Dermis blood vessel endothelial cell (primary cell): ENCODE measurements at regions not wholly inside any gene's neighbourhood (a gene's known extent, or its start where the extent isn't known, plus 50 kb on each side); places are given as distances from the start of the nearest gene placed in this dataset.

Experiments used
- DNase-seq: peaks from one replicate; pipeline ENCODE4 v3.0.0; 2010

DNA sequence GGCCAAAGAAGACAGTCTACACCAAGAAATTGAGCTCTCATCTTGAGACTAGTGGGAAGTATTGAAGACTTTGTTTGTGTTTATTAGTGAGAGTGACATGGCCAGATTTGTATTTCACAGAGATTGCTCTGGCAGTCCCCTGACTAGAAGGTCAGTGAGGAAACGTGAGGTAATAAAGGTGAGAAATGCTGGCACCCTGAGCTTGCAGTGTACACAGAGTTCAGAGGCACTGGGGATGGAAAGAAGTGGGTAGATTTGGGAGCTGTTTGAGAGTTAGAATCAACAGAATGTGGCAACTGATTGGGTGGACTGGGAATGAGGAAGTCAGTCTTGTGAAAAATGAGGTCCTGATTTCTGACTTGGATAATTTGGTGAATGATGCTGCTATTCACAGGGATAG, 336.9 kb downstream of the SNAPC1 start:
- no peak for DNase-seq

DNA sequence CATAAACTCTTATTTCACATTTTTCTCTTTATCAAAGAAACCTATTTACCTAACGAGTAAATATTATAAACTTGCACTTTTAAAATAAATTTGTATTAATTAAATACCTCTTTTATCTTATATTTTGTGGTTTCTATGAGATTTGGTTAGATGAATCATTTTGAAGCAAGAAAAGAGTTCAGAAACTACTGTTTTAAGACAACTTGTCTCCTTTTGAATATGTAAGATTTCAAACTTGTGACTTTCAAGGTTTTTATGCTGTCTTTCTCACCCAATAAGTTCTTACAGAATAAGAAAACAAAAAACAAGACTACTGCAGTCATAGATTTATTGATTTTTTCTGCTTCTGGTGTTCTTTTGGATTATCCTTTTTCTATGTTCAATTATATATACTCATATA, 339.0 kb downstream of the SNAPC1 start:
- DNase-seq = no peak

DNA sequence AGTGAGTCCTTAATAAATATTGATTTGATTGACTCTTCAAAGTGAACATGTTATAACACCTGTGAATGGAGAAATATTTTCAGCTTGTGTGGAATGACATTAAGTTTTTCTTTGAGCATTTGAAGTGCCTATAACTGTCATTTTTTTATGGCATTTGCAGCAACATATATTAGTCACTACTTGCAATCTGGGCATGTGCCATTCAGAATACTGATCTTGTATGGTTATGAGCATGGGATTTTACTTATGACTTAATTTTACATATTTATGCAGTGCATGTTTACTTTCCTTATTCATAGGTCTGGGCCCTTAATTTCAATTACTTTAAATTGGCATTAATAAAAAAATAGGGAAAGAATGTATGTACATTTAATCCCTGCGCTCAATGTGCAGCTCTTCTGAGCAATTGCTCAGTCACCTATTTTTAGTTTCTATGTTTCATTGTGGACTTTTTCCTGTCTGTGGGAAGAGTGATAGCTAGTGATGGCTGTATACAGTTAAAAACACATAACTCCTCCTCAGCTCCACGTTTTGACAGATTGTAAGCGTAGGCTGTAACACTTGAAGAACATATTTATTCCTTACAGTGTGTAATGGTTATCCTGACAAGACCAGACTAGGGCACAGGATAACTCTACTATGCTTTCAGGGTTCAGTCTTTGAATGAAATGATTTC, 339.6 kb downstream of the SNAPC1 start:
- DNase-seq = no peak

DNA sequence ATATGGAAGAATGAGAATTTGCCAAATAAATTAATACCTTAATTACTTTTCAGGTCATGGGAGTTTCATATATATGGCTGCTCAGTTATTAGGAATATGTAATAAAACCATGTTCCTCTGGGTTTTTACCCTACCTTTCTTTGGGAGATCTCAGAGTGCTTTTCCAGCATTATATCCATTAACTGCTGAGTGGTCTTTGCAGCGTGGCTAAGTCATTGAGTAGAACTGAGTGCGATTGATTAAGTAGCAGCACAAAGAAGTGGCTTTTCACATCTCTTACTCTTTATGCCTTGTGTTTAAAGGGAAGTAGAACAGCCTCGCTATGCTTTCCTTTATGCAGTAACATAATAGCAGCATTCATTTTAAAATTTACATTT, 340.1 kb downstream of the SNAPC1 start:
- DNase-seq = no peak

DNA sequence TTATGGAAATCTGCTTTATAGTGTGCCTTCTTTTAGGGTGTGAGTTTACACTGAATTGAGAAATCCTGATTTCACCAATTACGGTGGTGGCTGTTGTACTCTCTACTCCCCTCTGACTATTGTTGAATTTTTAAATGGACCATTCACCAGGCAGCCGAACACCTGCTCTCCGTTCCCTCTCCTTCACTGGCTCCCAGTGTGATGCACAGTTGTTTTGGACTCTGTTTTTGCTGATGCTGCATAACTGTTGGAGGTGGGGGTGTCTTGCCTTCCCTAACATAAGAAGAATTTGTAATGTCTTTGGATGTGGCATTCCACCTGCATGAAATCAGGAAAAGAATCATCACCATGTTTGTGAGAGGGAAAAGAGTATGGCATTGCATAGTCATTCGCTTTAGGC, 341.2 kb downstream of the SNAPC1 start:
- no peak for DNase-seq

DNA sequence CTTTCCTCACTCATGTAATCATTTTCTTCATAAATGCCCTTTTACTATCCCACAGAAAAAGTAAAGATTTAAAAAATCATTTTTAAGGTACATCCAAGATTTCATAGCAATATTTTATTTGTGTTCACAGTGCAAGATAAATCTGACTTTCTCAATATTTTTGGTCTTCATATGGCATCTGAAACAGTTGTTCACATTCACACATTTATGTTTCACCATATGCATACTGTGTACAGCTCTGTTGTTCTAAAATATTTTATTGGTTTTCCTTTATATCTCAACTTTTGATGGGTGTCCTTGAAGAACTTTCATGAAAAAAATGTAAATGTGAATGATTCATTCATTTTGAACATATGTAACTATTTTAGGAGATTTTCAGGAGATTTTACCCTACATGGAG, 348.7 kb downstream of the SNAPC1 start:
- DNase-seq = no peak

DNA sequence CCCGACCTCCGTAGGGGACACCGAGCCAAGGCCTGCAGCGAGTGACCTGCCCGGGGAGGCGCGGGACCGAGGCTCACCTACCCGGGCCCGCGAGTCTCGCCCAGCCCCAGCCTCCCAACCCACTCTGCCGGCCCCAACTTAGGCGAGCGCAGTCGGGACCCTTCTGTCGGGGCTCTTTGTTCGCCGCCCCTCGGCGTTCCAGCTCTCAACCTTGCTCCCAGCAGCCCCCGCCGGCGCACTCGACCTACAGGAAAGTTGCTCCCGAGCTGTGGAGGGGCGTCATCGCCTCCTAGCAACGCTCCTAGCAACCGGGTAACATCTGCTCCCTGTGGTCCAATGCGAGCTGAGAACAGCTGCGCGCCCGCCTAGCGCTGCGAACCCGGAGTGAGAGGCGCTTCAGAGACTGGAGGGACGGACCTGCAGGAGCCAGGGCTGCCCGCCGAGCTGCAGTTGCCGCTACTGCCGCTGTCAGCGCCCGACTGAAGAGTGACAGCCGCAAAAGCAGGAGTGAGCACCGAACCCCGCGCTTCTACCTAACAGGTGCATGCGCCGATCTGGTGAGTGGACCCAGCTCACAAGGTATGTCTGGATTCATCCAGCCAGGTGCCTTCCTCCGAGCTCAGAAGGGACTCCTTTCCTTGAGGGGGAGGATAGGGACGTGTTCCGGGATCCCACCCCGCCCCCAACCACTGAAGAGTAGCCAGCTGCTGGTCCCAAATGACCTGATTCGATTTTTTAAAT, 355.0 kb downstream of the SNAPC1 start:
- peak; percentile 54 for DNase-seq

DNA sequence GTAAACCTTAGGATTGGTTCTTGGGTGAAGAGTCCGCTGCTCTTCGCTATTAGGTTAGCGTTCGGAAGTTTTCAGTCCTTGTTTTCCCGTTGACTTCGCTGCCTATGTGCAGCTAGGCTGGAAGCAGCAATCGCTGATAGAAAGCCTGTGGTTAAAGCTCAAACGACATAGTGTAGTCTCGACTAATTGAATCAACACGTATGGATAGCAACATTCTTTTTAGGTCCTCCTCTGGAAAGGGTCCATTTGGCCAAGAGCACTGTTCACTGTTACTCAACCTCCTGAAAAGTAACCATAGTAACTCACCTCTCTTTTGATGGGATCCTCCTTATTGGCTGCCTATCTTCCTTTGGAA, 355.5 kb downstream of the SNAPC1 start:
- no peak for DNase-seq

DNA sequence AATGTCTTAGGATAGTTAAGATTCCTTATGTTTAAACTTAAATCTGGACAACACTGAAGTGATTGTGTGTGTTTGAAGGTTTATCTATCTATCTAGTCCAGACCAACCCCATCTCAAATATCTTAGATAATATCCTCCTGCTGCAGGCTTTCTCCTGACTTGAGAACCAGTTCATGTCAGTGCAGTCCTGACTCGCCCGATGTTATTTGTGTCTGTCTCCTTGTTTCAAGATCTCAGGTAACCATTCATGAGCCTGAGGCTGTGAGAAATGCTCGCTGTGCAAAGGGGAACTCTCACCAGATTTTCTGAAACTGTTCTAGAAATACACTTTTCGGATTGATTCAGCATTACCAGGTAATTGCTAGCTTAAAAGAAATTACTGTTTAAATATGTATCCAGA, 356.2 kb downstream of the SNAPC1 start:
- DNase-seq = no peak

DNA sequence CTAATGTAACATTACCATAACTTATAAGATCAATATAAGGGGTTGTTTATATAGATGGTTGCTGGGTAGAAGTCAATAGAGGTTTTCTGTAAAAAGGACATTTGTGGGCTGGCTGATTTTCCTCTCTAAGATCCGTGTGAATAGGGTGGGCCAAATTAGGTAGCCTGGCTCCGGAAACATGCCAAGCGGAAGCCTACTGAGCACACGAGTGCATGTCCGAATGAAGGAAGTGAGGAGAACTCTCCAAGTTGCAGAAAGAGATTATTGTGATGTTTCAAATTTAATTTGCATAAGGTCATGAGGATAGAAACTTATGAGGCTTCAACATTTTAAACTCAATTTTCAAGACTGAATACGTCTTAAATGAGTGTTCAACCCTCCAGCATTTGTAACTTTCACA, 356.7 kb downstream of the SNAPC1 start:
- DNase-seq = no peak

DNA sequence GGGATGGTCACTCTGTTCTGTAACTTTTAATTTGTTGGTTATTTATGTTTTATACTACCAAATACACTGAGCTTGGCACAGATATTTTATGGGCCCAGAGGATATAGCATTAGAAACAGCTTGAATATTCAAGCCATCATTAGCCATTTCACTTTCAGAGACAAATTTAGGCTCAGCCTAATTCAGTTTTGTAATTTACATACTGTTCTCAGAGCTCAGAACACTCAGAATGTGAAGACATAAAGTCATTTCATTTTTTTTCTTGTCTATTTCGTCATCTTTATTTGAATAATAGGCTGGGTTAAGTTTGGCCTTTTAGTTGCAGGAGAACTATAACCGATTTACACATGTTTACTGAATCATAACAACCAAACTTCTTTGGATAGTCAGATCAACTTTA, 361.7 kb downstream of the SNAPC1 start:
- DNase-seq = no peak

DNA sequence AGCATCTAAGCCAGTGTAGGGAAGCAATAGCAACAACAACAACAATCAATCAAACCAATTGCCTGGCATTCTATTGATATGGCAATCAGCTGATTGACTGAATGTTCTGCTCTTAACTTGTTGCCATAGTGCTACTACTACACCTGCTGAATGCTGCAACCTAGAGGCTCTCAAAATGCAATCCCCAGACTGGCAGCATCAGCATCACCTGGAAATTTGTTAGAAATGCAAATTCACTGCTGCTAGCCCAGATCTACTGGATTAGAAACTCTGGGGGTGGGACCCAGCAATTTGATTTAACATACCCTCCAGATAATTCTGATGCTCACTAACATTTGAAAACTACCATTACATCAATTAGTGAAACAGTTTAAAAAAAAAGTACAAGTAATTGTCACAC, 363.6 kb downstream of the SNAPC1 start:
- DNase-seq = no peak

DNA sequence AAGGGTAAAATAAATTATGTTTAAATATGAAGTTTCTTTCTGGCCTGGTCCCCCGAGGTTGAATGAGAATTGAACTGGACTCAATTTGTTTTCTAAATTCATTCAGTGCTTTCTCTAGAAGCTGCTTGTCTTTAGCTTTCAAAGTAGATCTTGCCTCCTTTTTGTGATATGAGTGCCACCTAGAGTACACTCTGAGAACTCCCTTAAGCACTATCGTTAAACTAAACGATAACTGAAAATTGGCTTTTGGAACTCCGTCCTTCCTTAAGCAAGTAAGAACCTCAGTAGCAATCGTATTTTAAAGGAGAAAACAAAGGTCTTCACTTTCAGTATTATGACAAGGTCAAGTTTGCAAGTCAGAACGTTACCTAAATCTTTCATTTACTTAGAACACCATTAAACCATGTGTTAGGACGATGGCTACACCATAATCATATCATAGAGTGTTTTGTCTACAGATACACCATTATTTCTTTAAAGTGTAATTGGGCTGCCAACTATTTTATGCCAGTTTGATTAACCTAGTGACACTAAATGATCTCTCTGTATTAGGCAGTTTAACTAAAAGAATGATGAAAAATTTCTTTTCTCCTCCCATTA, 364.8 kb downstream of the SNAPC1 start:
- peak; percentile 76 for DNase-seq

DNA sequence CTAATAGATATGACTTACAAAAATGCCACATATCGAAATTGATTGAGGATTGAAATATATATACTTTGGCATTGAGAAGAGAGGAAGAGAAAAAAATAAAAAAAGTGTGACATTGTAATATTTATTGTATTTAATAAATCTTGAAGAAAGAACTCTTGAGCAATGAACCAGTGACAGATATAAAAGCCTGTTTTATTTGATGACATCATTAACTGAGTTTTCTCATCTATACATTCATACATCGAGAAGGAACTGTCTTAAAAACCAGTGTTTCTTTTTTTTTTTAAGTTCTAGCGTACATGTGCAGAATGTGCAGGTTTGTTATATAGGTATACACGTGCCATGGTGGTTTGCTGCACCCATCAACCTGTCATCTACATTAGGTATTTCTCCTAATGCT, 368.2 kb downstream of the SNAPC1 start:
- DNase-seq = no peak

DNA sequence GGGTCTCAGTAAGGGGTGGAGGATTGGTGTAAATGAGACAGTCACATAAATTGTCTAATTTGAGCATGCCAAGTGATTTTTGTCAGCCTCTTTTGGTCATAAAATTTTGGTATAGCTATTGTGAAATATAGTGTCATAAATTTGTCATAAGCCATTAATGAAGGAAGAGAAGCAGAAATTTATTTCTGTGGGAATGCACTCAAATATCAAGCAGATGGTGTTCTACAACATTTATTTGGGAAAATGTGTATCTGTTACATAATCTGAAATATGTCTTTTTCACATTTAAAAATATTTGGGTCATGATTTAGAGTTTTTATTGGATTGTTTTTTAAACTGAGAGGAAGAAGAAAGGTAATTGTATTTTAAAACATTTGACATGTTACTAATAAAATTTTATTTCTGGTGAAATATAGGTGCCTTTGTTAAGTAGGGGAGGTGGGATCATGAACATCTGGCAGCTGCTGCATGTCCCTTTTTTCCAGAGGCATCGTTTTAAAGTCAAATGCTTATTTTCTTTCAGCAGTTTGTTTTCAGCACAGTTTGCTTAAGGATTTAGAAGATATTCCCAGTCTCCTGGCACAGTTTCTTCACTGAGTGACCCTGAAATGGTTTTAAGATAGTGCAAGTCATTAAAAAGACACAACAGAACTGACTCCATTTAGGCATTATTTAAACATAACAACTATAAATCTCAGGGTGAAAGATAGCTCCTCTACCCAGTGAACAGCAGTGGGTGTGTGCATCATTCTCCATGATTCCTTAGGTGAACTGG, 371.7 kb downstream of the SNAPC1 start:
- DNase-seq = no peak

DNA sequence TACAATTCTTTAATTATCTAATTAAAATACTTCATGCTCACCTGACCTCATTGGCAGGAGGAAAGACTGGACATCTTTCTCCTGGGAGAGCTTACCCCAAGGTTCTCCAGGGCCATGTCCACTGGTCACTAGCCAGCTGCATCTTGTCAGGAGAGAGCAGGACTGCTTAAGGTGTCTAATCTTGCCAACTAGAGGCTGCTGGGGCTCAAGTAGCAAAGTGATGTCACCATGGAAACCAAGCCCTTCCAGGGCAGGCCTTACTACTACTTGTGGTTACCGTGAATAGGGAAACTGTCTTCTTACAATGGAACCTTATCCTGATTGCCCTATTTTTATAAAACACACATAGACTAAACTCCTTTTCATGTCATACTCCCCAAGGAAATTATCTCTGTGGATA, 376.4 kb downstream of the SNAPC1 start:
- no peak for DNase-seq

DNA sequence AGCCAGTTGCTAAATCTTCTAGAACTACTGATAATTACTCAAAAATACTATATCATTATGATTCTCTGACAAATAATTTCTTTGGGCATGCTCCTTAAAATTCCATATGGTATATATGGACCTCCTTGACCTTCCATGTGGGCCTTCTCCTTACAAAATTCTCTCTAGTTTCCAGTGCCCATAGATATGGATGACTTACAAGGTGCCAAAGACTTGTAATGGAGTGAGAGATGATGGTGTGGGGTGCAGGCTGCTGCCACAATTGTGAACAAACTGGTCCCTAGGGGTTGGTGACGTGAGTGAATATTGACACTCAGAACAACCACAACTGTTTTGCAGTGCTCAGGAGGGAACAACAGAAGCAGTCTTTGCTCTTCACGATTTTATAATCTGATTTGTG, 378.9 kb downstream of the SNAPC1 start:
- no peak for DNase-seq

DNA sequence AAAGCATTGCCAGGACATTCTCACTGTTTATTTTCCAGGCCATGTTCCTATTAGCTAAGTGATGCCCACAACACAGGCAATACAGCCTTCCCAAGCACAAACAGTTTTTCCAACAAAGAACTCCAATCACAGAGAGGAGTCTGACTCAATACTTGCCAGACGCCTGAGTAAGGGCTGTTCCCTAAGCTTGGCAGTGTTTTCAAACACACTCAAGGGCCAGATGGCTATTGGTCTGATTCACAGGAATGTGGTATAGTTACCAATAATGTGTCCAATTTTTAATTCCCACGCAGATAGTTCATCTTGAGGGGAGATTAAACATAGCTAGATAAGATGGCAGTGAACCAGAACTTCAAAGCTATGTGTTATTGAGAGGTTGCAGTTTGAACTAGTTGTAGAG, 381.0 kb downstream of the SNAPC1 start:
- DNase-seq = no peak

DNA sequence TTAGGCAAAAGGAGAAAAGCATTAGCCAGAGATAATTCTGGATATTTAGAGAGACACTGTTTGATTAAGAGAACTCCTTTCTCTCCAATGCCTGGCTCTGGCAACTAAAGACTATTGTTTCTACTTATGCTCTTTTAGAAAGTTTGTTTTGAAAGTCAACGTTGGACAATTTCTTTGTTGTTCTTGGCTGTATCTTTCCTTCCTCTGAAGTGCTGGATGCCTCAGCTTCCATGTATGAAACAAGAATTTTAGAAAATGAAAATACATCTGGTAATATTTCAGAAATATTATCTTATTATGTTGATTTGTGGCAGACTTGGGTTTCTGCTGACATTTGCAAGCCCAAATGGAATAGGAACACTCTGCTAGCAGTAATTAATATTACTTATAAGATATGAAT, 382.6 kb downstream of the SNAPC1 start:
- DNase-seq = no peak

DNA sequence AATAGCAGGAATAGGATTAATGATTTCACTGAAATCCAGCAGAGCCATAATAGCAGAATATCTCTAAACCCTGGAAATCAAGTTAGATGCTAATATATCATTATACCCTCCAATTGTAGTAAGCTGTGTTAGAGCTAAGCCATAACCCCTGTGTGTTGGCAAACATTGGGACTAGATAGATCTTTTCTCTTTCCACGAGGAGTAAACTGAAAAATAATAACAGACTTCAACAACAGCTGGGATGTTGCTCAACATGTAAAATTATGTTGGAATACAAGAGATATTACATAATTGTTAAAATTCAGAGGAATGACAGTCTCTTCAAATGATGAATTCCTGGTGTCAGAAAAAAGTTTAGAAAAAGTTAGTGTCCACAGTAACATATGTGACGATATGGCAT, 383.8 kb downstream of the SNAPC1 start:
- no peak for DNase-seq

DNA sequence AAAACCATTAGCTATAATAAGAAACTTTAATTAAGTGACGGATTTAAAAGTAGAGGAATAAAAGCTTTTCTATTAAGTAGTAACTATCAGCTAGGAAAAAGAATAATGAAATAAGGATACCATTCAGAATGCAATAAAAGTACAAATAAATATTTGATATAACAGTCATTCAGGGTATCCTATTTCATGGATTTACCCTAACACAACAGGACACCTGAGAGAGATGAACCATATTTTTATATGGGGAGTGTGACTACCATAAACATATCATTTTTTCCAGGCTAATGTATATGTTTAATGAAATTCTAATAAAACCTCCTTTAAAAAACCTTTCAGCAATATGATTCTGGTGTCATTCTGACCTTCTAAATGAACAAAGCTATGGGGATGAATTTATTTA, 393.8 kb downstream of the SNAPC1 start:
- DNase-seq = no peak

DNA sequence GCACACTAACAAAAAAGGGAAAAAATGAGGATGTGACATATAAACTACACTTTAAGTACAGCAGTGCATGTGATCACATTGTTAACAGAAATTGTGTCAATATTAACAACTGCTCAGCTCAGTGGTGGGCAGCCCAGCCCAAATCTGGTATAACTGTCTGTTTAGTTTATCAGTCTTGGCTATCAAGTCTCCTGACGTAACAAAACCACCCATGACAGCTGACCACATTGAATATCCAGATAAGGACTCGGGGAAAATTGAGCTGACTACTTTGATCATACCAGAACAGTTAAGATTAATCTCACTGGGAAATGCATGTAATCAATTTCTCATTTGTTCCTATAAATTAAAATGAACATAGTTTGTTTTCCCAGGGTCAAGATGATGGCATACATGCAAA, 396.6 kb downstream of the SNAPC1 start:
- no peak for DNase-seq

DNA sequence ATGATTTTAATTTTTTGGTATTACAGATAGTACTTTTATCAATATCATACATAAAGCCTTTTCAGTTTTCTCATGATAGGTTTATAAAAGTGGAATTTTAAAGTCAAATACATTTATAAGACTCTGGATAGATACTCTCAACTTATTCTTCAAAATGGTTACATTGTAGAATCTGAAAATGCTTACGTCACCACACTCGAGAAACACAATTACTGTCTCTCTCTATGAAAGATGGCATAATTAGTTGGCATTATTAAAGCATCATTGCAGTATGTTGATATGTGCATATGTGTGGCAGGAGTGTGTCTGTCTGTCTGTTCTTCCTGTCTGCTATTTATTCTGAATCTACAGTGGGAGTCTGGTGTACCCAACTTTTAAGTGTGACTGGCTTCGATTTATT, 397.1 kb downstream of the SNAPC1 start:
- DNase-seq = no peak
